SK-N-SH treated with all-trans-retinoic acid at 6 μM for 48 hours (cell line): ENCODE measurements at regions not wholly inside any gene's neighbourhood (a gene's known extent, or its start where the extent isn't known, plus 50 kb on each side); places are given as distances from the start of the nearest gene placed in this dataset.

Experiments used
- CREB5 ChIP-seq: fragments of 250-450 bp; sonication (Bioruptor Pico); IDR thresholded peaks from 2 replicates; pipeline ENCODE4 v1.5.1; 2020; ENCODE audit warnings: low read depth, mild to moderate bottlenecking, moderate library complexity
- GLIS3 ChIP-seq: fragments of 250-450 bp; sonication (Bioruptor Pico); IDR thresholded peaks from 2 replicates; pipeline ENCODE4 v1.5.0; 2020; ENCODE audit warnings: mild to moderate bottlenecking, moderate library complexity
- OSR1 ChIP-seq: fragments of 250-450 bp; sonication (Bioruptor Pico); IDR thresholded peaks from 2 replicates; pipeline ENCODE4 v1.8.0; 2022; ENCODE audit warnings: moderate library complexity, mild to moderate bottlenecking, inconsistent platforms
- TOX ChIP-seq: fragments of 250-450 bp; sonication (Bioruptor Pico); IDR thresholded peaks from 2 replicates; pipeline ENCODE4 v1.8.0; 2021; ENCODE audit warnings: mild to moderate bottlenecking, moderate library complexity, borderline replicate concordance
- ZFP30 ChIP-seq: fragments of 450-650 bp; formaldehyde crosslinking; IDR thresholded peaks from 2 replicates; pipeline ENCODE4 v1.5.0; 2022; ENCODE audit warnings: mild to moderate bottlenecking, moderate library complexity
- ZNF565 ChIP-seq: fragments of 450-650 bp; formaldehyde crosslinking; conservative IDR thresholded peaks from 2 replicates; pipeline ENCODE4 v1.5.0; 2020; ENCODE audit warnings: low read depth, mild to moderate bottlenecking, moderate library complexity
- ZNF70 ChIP-seq: fragments of 450-650 bp; formaldehyde crosslinking; IDR thresholded peaks from 2 replicates; pipeline ENCODE4 v1.5.0; 2020; ENCODE audit warnings: mild to moderate bottlenecking, moderate library complexity
- TF ChIP-seq, protein P1 (sequence below): fragments of 250-450 bp; sonication (Bioruptor Pico); IDR thresholded peaks from 2 replicates; pipeline ENCODE4 v1.8.0; 2021; ENCODE audit warnings: low read depth, mild to moderate bottlenecking, moderate library complexity, borderline replicate concordance

- TF ChIP-seq ZNF70 (CRISPR knock-in tag) (no peak), CREB5 (CRISPR knock-in tag) (no peak), ZNF565 (no peak), ZFP30 (no peak), TOX (CRISPR knock-in tag) (no peak), OSR1 (no peak), GLIS3 (no peak)
- TF ChIP-seq, protein P1, sequence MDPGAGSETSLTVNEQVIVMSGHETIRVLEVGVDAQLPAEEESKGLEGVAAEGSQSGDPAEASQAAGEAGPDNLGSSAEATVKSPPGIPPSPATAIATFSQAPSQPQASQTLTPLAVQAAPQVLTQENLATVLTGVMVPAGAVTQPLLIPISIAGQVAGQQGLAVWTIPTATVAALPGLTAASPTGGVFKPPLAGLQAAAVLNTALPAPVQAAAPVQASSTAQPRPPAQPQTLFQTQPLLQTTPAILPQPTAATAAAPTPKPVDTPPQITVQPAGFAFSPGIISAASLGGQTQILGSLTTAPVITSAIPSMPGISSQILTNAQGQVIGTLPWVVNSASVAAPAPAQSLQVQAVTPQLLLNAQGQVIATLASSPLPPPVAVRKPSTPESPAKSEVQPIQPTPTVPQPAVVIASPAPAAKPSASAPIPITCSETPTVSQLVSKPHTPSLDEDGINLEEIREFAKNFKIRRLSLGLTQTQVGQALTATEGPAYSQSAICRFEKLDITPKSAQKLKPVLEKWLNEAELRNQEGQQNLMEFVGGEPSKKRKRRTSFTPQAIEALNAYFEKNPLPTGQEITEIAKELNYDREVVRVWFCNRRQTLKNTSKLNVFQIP (CRISPR knock-in tag), result no peak
Measured at GRCh38 chr2:11949732-11950523, 203.5 kb downstream of the LPIN1 start.
